SKM-1 treated with dmso at 0.1 percent for 144 hours (cell line): ENCODE measurements at regions not wholly inside any gene's neighbourhood (a gene's known extent, or its start where the extent isn't known, plus 50 kb on each side); places are given as distances from the start of the nearest gene placed in this dataset.

Source experiments
- DNase-seq: peaks from one replicate; lab custom pipeline; 2025; ENCODE audit not compliant: unreplicated experiment; lab: John Stamatoyannopoulos, UW

DNA sequence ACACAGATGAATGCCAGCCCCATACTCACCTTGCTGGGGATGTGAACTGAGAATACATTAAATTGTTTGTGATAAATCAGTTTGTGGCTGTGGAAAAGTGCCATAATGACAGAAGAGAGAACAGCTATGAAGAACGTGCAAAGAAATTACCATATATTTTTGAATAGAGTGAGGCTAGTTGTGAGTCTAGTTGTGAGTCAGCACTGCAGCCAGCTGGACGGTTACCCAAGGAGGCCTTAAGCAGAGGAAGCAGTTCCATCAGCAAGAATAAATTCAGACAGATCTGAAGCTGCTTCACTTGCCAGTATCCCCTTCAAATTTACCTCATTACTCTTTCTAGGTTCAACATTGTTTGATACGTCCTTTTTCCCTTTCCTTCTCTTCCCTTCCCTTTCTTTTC lies 446.0 kb downstream of the MTRR start:
- no peak for DNase-seq

- DNase-seq: no peak
Measured at GRCh38 chr5:8316608-8317280, 447.8 kb downstream of the MTRR start.

GRCh38 chr5:8317335-8317734 lies 448.4 kb downstream of the MTRR start:
- DNase-seq: no peak

- DNase-seq: no peak
Measured at GRCh38 chr5:8320244-8320643, 451.3 kb downstream of the MTRR start.

GRCh38 chr5:8321272-8321671 lies 452.3 kb downstream of the MTRR start:
- DNase-seq: no peak

GRCh38 chr5:8322484-8322883 lies 453.5 kb downstream of the MTRR start:
- DNase-seq: no peak

GRCh38 chr5:8327016-8327415 lies 458.1 kb downstream of the MTRR start:
- DNase-seq: no peak

- no peak for DNase-seq
Measured at GRCh38 chr5:8329773-8330172, 460.8 kb downstream of the MTRR start.

DNA sequence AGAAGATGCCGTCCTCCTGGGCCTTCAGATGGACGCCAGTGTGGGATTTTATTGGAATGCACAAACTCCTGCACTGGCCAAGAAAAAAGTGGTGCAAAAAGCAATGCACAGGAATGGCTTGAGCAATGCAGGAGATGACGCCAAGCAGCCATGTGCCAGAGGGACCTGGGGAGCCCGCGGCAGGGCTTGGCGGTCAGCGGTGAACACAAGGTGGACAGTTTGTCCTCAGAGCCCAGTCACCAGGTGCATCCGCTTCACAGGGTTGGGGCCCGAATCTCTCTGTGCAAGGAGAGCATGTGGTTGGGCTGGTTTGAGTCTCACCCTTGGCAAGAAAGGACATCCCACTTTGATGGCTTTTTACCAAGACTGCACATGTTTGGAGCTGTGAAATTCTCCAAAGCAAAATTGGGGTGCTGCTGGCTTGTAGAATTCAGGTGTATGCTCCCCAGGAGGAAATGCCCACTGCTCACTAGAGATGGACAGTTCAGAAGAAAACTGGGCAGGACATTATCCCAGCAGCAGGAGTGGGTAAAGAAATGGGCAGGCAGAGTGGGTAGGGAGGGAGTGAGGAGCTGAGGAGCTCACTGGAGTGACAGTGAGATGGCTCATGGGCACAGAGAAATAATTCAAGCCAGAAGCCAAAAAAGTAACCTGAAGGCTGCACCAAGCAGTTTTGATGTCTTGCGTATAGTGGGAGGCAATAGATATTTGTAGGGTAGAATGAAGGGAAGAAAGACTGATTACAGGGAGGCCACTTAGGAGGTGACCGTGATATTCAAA lies 463.9 kb downstream of the MTRR start:
- DNase-seq: no peak

DNA sequence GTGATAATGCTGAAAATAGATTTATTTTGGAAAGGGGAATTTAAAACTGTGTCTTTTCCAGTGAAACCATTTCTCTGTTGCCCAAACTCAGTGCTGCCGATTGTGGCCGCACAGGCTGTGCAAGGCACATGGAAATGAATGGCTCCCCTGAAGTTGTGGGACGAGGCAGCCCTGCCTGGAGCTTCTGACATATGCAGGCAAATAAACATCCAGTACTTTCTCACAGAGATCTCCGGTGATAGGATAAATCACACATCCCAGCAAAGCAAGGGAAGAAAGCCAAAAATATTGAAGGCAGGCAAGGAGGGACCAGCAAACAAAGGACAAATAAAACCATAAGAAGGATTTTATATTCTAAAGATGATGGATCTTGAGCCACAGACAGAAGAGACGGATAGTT lies 464.5 kb downstream of the MTRR start:
- DNase-seq: no peak

GRCh38 chr5:8333977-8334376 lies 465.0 kb downstream of the MTRR start:
- DNase-seq: no peak

- DNase-seq: no peak
Measured at GRCh38 chr5:8340261-8340660, 471.3 kb downstream of the MTRR start.

DNA sequence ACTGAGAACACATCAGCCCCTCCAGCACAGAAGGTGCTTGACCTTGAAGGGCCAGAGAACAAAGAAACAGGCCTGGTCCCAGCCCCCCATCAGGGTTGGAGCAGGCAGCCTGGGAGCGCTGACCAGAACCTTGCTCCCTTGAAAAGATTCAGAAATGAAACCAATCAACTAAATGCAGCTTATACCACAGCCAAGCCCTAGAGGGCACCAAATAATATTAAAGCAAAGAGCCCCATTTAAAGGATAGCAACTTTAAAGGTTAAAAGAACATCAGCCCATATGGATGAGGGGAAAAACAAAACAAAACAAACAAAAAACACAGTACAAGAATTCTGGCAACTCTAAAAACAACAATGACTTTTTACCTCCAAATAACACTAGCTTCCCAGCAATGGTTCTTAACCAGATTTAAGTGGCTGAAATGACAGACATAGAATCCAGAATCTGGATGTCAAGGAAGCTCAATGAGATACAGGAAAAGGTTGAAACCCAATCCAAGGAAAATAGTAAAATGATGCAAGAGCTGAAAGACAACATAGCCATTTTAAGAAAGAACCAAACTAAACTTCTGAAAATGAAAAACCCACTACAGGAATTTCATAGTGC lies 471.9 kb downstream of the MTRR start:
- no peak for DNase-seq

- no peak for DNase-seq
Measured at GRCh38 chr5:8341406-8341805, 472.5 kb downstream of the MTRR start.

DNA sequence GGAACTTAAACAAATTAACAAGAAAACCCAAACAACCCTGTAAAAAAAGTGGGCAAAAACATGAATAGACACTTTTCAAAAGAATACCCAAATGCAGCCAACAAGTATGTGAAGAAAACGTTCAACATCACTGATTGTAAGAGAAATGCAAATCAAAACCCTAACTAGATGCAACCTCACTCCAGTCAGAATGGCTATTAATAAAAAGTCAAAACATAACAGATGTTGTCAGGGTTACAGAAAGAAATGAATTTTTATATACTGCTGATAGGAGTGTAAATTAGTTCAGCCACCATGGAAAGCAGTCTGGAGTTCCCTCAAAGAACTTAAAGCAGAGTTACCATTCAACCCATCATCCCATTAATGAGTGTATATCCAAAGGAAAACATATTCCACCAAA lies 479.0 kb downstream of the MTRR start:
- DNase-seq: no peak

DNA sequence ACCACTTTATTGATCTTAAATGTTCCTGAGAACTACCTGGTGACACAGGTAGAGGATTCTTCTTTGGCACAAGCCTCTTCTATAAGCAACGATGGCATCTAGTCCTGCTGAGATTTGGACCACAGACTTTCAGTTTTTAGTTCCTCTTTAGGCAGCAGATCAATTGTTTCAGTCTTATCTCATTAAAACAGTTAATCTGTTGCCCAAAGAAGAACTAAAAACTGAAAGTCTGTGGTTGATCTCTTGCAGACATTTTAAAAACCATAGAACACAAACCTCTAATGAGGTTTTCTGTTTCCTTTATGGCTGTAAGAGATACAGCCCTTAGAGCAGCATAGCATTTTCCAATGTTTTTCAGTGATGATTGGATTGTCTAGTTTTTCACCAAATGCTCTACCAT lies 480.9 kb downstream of the MTRR start:
- no peak for DNase-seq

- no peak for DNase-seq
Measured at GRCh38 chr5:8350644-8351339, 481.8 kb downstream of the MTRR start.

GRCh38 chr5:8355981-8356380 lies 487.0 kb downstream of the MTRR start:
- no peak for DNase-seq

GRCh38 chr5:8360012-8360411 lies 491.1 kb downstream of the MTRR start:
- no peak for DNase-seq

DNA sequence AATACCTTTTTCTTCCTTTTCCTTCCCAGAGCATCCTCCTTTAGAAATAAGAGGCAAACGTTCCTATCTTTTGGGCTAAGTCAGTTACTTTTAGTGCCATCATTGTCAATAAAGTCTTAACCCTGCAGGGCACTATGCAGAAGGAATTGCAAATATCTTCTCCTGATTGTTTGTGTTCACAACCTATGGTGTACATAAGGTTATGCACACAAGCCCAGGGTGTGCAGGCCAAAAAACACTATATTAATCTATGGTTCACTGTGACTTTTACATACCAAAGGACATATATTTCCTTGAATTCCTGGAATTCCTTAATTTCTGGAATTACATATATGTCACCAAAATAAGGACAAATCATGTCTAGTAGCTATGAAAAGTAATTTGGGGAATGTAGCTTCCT lies 493.5 kb downstream of the MTRR start:
- no peak for DNase-seq

DNA sequence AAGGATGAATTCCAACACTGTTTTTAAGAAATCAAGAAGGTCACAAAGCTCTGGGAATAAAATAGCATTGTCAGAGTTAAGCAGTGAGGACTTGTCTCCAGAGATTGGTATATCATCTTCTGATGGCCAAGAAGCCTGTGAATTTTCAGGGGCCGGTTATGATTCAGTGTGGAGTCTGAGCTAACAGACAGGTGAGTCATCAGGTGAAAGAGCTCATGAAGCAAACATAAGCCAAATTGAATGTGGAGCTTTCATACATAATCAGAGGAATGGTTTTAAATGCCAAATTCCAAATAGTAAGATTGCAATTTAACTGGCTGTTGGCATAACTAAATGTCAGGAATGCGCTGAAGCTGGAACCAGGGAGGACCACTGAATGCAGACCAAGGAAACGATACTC lies 494.2 kb downstream of the MTRR start:
- no peak for DNase-seq

GRCh38 chr5:8366266-8366665 lies 497.3 kb downstream of the MTRR start:
- no peak for DNase-seq
